HepG2 (cell line): ENCODE measurements at regions not wholly inside any gene's neighbourhood (a gene's known extent, or its start where the extent isn't known, plus 50 kb on each side); places are given as distances from the start of the nearest gene placed in this dataset.

Experiments used
- ATAC-seq: fragments of 200-7000 bp; cut with Tn5 transposase; 3 replicates; pipeline ENCODE4 v1.9.1; 2020; ENCODE audit warnings: mild to moderate bottlenecking, moderate library complexity
- BruUV-seq: library from RNA; stranded (reverse); fragments of 400-500 nt; replicated peaks from 2 replicates; lab custom pipeline; 2021; lab: Mats Ljungman, UMichigan
- CTCF ChIA-PET: fragments of 300-600 bp; formaldehyde crosslinking; extraction: SDS; loops from one replicate; lab custom pipeline; 2021; ENCODE audit warnings: low total read pairs, inconsistent platforms, low intra/inter-chr PET ratio; lab: Yijun Ruan, JAX
- POLR2A ChIA-PET: fragments of 350-600 bp; sonication (Branson Sonifier 250); formaldehyde crosslinking; loops from one replicate; lab custom pipeline; 2020; ENCODE audit warnings: antibody characterized with exemption, inconsistent platforms; lab: Yijun Ruan, JAX
- DNase-seq: peaks from one replicate; pipeline ENCODE4 v3.0.0-alpha.2; 2015; ENCODE audit warnings: low spot score
- FAIRE-seq: peaks from 3 replicates; lab custom pipeline; 2011; peaks lifted over from hg19 to GRCh38; lab: Jason Lieb, UNC
- H2AFZ ChIP-seq: one replicate; pipeline ENCODE4 v1.6.1; 2011; ENCODE audit warnings: low read length, inconsistent platforms
- H3K27ac ChIP-seq: fragments of 300-600 bp; 3 replicates; pipeline ENCODE4 v1.8.0; 2011; ENCODE audit warnings: mixed run types, mild to moderate bottlenecking, mixed read lengths, low read length, inconsistent platforms; ENCODE audit not compliant: insufficient read depth; ENCODE audit errors: extremely low read length
- H3K27me3 ChIP-seq, 2 experiments: fragments of 200-600 bp in 1 of 2; 2 replicates in 1 of 2; 3 replicates in 1 of 2; pipeline versions ENCODE4 v1.6.0 to v1.8.0; 2011; ENCODE audit warnings: low read length in 2 of 2, mild to moderate bottlenecking in 2 of 2, moderate library complexity in 2 of 2, inconsistent platforms in 1 of 2; ENCODE audit not compliant: insufficient read depth in 2 of 2, control insufficient read depth in 1 of 2
- H3K36me3 ChIP-seq, 2 experiments: fragments of 200-600 bp in 1 of 2; replicated peaks in 1 of 2; 2 replicates in 1 of 2; 3 replicates in 1 of 2; pipeline versions ENCODE4 v1.5.1 to v1.8.0; 2011; ENCODE audit warnings: low read length in 2 of 2, inconsistent platforms in 1 of 2; ENCODE audit not compliant: insufficient read depth in 2 of 2, control insufficient read depth in 1 of 2
- H3K4me1 ChIP-seq: 2 replicates; pipeline ENCODE4 v1.5.1; 2012; ENCODE audit warnings: low read length, inconsistent platforms; ENCODE audit not compliant: insufficient read depth
- H3K4me2 ChIP-seq: 2 replicates; pipeline ENCODE4 v1.6.0; 2011; ENCODE audit warnings: low read depth, low read length, inconsistent platforms
- H3K4me3 ChIP-seq, 3 experiments: fragments of 200-600 bp in 1 of 3; sonication (generic), shearing (Covaris generic) in 1 of 3; replicated peaks in 1 of 3; 2 replicates each; pipeline ENCODE4 v1.5.1; 2011 to 2016; ENCODE audit warnings: low read length in 3 of 3, inconsistent platforms in 2 of 3, low read depth in 2 of 3, mild to moderate bottlenecking in 2 of 3, control low read depth in 1 of 3, mixed read lengths in 1 of 3; ENCODE audit not compliant: insufficient read depth in 1 of 3
- H3K79me2 ChIP-seq: one replicate; pipeline ENCODE4 v1.6.1; 2011; ENCODE audit warnings: low read length, inconsistent platforms; ENCODE audit not compliant: insufficient read depth
- H3K9ac ChIP-seq: 2 replicates; pipeline ENCODE4 v1.6.0; 2011; ENCODE audit warnings: mild to moderate bottlenecking, low read depth, low read length, inconsistent platforms; ENCODE audit not compliant: insufficient read depth
- H3K9me3 ChIP-seq: 2 replicates; pipeline ENCODE4 v1.5.1; 2012; ENCODE audit warnings: mild to moderate bottlenecking, low read length
- H4K20me1 ChIP-seq: 2 replicates; pipeline ENCODE4 v1.6.0; 2011; ENCODE audit warnings: inconsistent platforms, mild to moderate bottlenecking, low read length, moderate library complexity; ENCODE audit not compliant: insufficient read depth
- HNRNPUL1 ChIP-seq: fragments of 200-400 bp; formaldehyde crosslinking; IDR thresholded peaks from 2 replicates; pipeline ENCODE4 v1.6.1; 2017; ENCODE audit warnings: low read depth, mild to moderate bottlenecking, low read length, moderate library complexity
- MZF1 ChIP-seq: sonication (generic); formaldehyde crosslinking; IDR thresholded peaks from 2 replicates; pipeline ENCODE4 v1.8.1; 2023; ENCODE audit warnings: mild to moderate bottlenecking, missing genetic modification reagents, borderline replicate concordance
- SP4 ChIP-seq: sonication (generic); formaldehyde crosslinking; IDR thresholded peaks from 2 replicates; pipeline ENCODE4 v1.8.1; 2023; ENCODE audit warnings: mild to moderate bottlenecking, missing genetic modification reagents
- YEATS2 ChIP-seq: sonication (generic); formaldehyde crosslinking; IDR thresholded peaks from 2 replicates; pipeline ENCODE4 v1.4.0; 2020; ENCODE audit warnings: missing genetic modification reagents, borderline replicate concordance
- ZFP90 ChIP-seq: sonication (generic); formaldehyde crosslinking; IDR thresholded peaks from 2 replicates; pipeline ENCODE4 v1.8.0; 2022; ENCODE audit warnings: missing genetic modification reagents, mild to moderate bottlenecking, inconsistent platforms, borderline replicate concordance
- ZNF263 ChIP-seq: sonication (generic); formaldehyde crosslinking; IDR thresholded peaks from 2 replicates; pipeline ENCODE4 v1.4.0; 2020; ENCODE audit warnings: missing genetic modification reagents
- ZNF552 ChIP-seq: sonication (generic); formaldehyde crosslinking; IDR thresholded peaks from 2 replicates; pipeline ENCODE4 v1.9.0; 2022; ENCODE audit warnings: missing genetic modification reagents, mild to moderate bottlenecking, borderline replicate concordance
- ZNF749 ChIP-seq: sonication (generic); formaldehyde crosslinking; IDR thresholded peaks from 2 replicates; pipeline ENCODE4 v1.8.0; 2022; ENCODE audit warnings: mild to moderate bottlenecking, missing genetic modification reagents, moderate library complexity, borderline replicate concordance
- ZNF761 ChIP-seq: sonication (generic); formaldehyde crosslinking; conservative IDR thresholded peaks from 2 replicates; pipeline ENCODE4 v1.4.0; 2020; ENCODE audit warnings: mild to moderate bottlenecking, missing genetic modification reagents
- ZNF883 ChIP-seq: sonication (generic); formaldehyde crosslinking; IDR thresholded peaks from 2 replicates; pipeline ENCODE4 v1.5.1; 2020; ENCODE audit warnings: mild to moderate bottlenecking, missing genetic modification reagents; ENCODE audit errors: not compliant biosample characterization
- WGBS: methylation state at CpG from one replicate; pipeline ENCODE4 v1.1.6; 2017; ENCODE audit warnings: low lambda C conversion rate; 5-methylcytosine and 5-hydroxymethylcytosine counted together
- in situ Hi-C: cut with HindIII; loops from 2 replicates; pipeline ENCODE4 v1.10.0; 2017; ENCODE audit warnings: low pct_unique_long_range_greater_than_20kb; ENCODE audit not compliant: extremely low pct_ligation_motif_present
- intact Hi-C: fragments of 100-400 bp; cut with micrococcal nuclease; formaldehyde crosslinking; loops from one replicate; pipeline ENCODE4 v1.10.0; 2022; ENCODE audit not compliant: unreplicated experiment
- TF ChIP-seq, protein P1 (sequence below): sonication (generic); formaldehyde crosslinking; IDR thresholded peaks from 2 replicates; pipeline ENCODE4 v1.5.0; 2020; ENCODE audit warnings: missing genetic modification reagents
- TF ChIP-seq, protein P2 (sequence below): sonication (generic); formaldehyde crosslinking; IDR thresholded peaks from 2 replicates; pipeline ENCODE4 v1.4.0; 2020; ENCODE audit warnings: missing genetic modification reagents
- TF ChIP-seq, protein P3 (sequence below): sonication (generic); formaldehyde crosslinking; IDR thresholded peaks from 2 replicates; pipeline ENCODE4 v1.5.1; 2020; ENCODE audit warnings: mild to moderate bottlenecking, missing genetic modification reagents, borderline replicate concordance
- TF ChIP-seq, protein P4 (sequence below): sonication (generic); formaldehyde crosslinking; IDR thresholded peaks from 2 replicates; pipeline ENCODE4 v1.8.0; 2022; ENCODE audit warnings: mild to moderate bottlenecking, missing genetic modification reagents; ENCODE audit not compliant: insufficient replicate concordance

- H2AFZ ChIP-seq = no peak overlapping the region
- no peak overlapping the region for H3K4me3 ChIP-seq
- no peak overlapping the region for H3K9ac ChIP-seq
- H3K36me3 ChIP-seq = no peaks in the 10 kb centered on the region
- FAIRE-seq (no peak), ATAC-seq (no peak), DNase-seq (no peak)
- no peaks in the 10 kb centered on the region for H3K27me3 ChIP-seq
- H3K79me2 ChIP-seq = no peaks in the 10 kb centered on the region
- ChIA-PET POLR2A (no interaction called here), CTCF (no interaction called here)
- in situ Hi-C loops = no loop called here
- H3K4me2 ChIP-seq = no peak overlapping the region
- no peaks in the 10 kb centered on the region for H3K9me3 ChIP-seq
- intact Hi-C loops = no loop called here
- H3K27ac ChIP-seq = no peak overlapping the region
- BruUV-seq = no TSS peak
- WGBS = 7% methylated on average over 4 of the region's 9 CpGs
- no peaks in the 10 kb centered on the region for H3K4me1 ChIP-seq
- H4K20me1 ChIP-seq = no peaks in the 10 kb centered on the region
- no peak for TF ChIP-seq ZNF552 (CRISPR knock-in tag)
- TF ChIP-seq SP4 (CRISPR knock-in tag) = no peak
- no peak for TF ChIP-seq MZF1 (CRISPR knock-in tag)
- TF ChIP-seq ZNF761 = no peak
- no peak for TF ChIP-seq ZFP90 (CRISPR knock-in tag)
- TF ChIP-seq, protein P1, sequence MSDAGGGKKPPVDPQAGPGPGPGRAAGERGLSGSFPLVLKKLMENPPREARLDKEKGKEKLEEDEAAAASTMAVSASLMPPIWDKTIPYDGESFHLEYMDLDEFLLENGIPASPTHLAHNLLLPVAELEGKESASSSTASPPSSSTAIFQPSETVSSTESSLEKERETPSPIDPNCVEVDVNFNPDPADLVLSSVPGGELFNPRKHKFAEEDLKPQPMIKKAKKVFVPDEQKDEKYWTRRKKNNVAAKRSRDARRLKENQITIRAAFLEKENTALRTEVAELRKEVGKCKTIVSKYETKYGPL (CRISPR knock-in tag) = no peak
- TF ChIP-seq, protein P2, sequence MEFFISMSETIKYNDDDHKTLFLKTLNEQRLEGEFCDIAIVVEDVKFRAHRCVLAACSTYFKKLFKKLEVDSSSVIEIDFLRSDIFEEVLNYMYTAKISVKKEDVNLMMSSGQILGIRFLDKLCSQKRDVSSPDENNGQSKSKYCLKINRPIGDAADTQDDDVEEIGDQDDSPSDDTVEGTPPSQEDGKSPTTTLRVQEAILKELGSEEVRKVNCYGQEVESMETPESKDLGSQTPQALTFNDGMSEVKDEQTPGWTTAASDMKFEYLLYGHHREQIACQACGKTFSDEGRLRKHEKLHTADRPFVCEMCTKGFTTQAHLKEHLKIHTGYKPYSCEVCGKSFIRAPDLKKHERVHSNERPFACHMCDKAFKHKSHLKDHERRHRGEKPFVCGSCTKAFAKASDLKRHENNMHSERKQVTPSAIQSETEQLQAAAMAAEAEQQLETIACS (CRISPR knock-in tag) = no peak
- no peak for TF ChIP-seq ZNF883 (CRISPR knock-in tag)
- no peak for TF ChIP-seq HNRNPUL1
- TF ChIP-seq ZNF749 = no peak
- no peak for TF ChIP-seq ZNF263 (CRISPR knock-in tag)
- TF ChIP-seq, protein P3, sequence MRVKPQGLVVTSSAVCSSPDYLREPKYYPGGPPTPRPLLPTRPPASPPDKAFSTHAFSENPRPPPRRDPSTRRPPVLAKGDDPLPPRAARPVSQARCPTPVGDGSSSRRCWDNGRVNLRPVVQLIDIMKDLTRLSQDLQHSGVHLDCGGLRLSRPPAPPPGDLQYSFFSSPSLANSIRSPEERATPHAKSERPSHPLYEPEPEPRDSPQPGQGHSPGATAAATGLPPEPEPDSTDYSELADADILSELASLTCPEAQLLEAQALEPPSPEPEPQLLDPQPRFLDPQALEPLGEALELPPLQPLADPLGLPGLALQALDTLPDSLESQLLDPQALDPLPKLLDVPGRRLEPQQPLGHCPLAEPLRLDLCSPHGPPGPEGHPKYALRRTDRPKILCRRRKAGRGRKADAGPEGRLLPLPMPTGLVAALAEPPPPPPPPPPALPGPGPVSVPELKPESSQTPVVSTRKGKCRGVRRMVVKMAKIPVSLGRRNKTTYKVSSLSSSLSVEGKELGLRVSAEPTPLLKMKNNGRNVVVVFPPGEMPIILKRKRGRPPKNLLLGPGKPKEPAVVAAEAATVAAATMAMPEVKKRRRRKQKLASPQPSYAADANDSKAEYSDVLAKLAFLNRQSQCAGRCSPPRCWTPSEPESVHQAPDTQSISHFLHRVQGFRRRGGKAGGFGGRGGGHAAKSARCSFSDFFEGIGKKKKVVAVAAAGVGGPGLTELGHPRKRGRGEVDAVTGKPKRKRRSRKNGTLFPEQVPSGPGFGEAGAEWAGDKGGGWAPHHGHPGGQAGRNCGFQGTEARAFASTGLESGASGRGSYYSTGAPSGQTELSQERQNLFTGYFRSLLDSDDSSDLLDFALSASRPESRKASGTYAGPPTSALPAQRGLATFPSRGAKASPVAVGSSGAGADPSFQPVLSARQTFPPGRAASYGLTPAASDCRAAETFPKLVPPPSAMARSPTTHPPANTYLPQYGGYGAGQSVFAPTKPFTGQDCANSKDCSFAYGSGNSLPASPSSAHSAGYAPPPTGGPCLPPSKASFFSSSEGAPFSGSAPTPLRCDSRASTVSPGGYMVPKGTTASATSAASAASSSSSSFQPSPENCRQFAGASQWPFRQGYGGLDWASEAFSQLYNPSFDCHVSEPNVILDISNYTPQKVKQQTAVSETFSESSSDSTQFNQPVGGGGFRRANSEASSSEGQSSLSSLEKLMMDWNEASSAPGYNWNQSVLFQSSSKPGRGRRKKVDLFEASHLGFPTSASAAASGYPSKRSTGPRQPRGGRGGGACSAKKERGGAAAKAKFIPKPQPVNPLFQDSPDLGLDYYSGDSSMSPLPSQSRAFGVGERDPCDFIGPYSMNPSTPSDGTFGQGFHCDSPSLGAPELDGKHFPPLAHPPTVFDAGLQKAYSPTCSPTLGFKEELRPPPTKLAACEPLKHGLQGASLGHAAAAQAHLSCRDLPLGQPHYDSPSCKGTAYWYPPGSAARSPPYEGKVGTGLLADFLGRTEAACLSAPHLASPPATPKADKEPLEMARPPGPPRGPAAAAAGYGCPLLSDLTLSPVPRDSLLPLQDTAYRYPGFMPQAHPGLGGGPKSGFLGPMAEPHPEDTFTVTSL = no peak
- no peak for TF ChIP-seq YEATS2 (CRISPR knock-in tag)
- TF ChIP-seq, protein P4, sequence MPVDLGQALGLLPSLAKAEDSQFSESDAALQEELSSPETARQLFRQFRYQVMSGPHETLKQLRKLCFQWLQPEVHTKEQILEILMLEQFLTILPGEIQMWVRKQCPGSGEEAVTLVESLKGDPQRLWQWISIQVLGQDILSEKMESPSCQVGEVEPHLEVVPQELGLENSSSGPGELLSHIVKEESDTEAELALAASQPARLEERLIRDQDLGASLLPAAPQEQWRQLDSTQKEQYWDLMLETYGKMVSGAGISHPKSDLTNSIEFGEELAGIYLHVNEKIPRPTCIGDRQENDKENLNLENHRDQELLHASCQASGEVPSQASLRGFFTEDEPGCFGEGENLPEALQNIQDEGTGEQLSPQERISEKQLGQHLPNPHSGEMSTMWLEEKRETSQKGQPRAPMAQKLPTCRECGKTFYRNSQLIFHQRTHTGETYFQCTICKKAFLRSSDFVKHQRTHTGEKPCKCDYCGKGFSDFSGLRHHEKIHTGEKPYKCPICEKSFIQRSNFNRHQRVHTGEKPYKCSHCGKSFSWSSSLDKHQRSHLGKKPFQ = no peak
These were observed 112.1 kb upstream of the DDIT4L start for GRCh38 chr4:100302061-100303026.
